ENCODE measurements at regions not wholly inside any gene's neighbourhood (a gene's known extent, or its start where the extent isn't known, plus 50 kb on each side); places are given as distances from the start of the nearest gene placed in this dataset.
"Not testable (repeated sequence)": the region's sequence is repeated elsewhere in the genome, so short reads cannot be mapped to it uniquely, and the experiment has no call there.

- no peak for ATAC-seq (ENCODE audit: low FRiP score)
- TF ChIP-seq CTCF (IDR thresholded peaks at IDR 0.05): no peak
- DNase-seq (ENCODE audit: low spot score): no peak
Observed at GRCh38 chr18:8989855-8990254, 112.6 kb upstream of the NDUFV2 start.

GRCh38 chr18:8990276-8991031, 112.0 kb upstream of the NDUFV2 start:
- no peak for TF ChIP-seq CTCF (IDR thresholded peaks at IDR 0.05)
- ATAC-seq (ENCODE audit: low FRiP score) (peak; percentile 43), DNase-seq (ENCODE audit: low spot score) (no peak)

- DNase-seq (ENCODE audit: low spot score) (no peak), ATAC-seq (ENCODE audit: low FRiP score) (no peak)
- no peak for TF ChIP-seq CTCF (IDR thresholded peaks at IDR 0.05)
Observed at GRCh38 chr18:8991155-8991554, 111.3 kb upstream of the NDUFV2 start.

- not testable (repeated sequence) for DNase-seq (ENCODE audit: low spot score); ATAC-seq (ENCODE audit: low FRiP score)
Observed at GRCh38 chr18:8992500-8992899, 110.0 kb upstream of the NDUFV2 start.

DNA sequence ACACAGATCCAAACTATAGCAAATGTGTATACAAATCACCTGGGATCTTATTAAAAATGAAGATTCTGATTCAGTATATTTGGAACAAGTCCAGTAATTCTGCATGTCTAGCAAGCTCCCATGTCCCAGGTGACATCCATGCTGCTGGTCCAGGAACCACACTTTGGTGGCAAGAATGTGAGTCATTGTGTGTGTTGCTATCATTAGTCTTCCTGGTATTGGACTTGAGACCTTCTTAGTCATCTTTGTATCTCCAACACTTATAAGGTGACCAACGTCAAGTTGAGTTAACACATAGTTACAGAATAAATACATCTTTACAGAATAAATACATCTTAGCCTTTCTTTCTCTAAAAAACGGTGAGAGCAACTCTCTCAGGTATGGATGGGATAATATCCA, 107.9 kb upstream of the NDUFV2 start:
- no peak for TF ChIP-seq CTCF (IDR thresholded peaks at IDR 0.05)
- ATAC-seq (ENCODE audit: low FRiP score) (no peak), DNase-seq (ENCODE audit: low spot score) (no peak)

GRCh38 chr18:8995096-8995495, 107.4 kb upstream of the NDUFV2 start:
- ATAC-seq (ENCODE audit: low FRiP score): no peak
- no peak for DNase-seq (ENCODE audit: low spot score)
- TF ChIP-seq CTCF (IDR thresholded peaks at IDR 0.05): no peak

DNA sequence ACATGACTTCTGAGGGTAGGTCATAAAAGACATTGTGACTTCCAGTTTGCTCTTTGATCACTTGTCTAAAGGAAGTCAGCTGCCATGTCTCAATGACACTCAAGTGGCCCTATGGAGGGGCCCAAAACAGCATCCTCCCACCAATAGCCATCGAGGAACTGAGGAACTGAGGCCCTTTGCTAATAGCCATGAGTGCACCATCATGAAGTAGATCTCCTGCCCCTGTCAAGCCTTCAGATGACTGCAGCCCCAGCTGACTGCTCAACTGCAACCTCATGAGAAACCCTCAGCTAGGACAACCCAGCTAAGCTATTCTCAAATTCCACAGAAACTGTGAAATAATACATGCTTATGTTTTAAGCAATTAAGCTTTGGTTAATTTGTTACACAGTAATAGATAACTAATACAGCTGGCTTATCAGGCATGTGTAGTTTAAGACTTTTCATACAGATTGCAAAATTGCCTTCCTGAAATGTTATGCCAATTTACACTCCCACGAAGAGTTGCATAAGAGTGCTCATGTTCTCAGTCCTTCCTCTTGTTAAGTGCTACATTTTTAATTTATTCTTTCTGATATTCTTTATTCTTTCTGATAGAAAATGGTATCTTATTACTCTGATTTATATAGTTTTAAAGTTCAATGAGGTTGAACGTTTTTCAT, 105.6 kb upstream of the NDUFV2 start:
- TF ChIP-seq CTCF (IDR thresholded peaks at IDR 0.05): no peak
- no peak for DNase-seq (ENCODE audit: low spot score)
- ATAC-seq (ENCODE audit: low FRiP score): no peak
